ENCODE measurements at regions not wholly inside any gene's neighbourhood (a gene's known extent, or its start where the extent isn't known, plus 50 kb on each side); places are given as distances from the start of the nearest gene placed in this dataset.

GRCh38 chr5:143757116-143757515 is 54.8 kb upstream of the HMHB1 start:
- intact Hi-C loops (cut with DNase I, micrococcal nuclease): no loop called here
- Histone ChIP-seq H3K36me3 (ENCODE audit: low read depth) (no peaks in the 10 kb centered on the region), H3K9me3 (no peaks in the 10 kb centered on the region), H3K4me3 (no peak overlapping the region), H3K4me1 (ENCODE audit: low read depth) (no peaks in the 10 kb centered on the region)
- no peak for ATAC-seq
- TF ChIP-seq, protein P1, sequence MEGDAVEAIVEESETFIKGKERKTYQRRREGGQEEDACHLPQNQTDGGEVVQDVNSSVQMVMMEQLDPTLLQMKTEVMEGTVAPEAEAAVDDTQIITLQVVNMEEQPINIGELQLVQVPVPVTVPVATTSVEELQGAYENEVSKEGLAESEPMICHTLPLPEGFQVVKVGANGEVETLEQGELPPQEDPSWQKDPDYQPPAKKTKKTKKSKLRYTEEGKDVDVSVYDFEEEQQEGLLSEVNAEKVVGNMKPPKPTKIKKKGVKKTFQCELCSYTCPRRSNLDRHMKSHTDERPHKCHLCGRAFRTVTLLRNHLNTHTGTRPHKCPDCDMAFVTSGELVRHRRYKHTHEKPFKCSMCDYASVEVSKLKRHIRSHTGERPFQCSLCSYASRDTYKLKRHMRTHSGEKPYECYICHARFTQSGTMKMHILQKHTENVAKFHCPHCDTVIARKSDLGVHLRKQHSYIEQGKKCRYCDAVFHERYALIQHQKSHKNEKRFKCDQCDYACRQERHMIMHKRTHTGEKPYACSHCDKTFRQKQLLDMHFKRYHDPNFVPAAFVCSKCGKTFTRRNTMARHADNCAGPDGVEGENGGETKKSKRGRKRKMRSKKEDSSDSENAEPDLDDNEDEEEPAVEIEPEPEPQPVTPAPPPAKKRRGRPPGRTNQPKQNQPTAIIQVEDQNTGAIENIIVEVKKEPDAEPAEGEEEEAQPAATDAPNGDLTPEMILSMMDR (IDR thresholded peaks at IDR 0.05): no peak
- DNase-seq: no peak

DNA sequence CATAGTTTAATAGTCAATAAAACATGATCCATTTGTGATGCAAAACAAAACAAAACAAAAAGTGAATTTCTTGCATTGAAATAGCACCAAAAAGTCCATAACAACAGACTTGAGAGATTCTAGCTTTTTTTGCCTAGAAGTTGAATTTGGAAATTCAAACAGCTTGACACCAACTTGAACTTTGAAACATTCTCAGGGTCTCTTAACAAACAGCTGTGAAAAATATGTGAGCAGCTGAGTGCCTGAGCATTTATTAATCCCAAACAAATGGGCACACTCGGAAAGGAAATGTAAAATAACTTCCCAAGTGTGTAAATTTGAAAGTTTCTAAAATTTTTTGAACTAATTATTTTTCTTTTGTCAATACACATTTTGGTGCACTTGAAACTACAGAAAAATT is 56.0 kb upstream of the HMHB1 start:
- H3K36me3 ChIP-seq (ENCODE audit: low read depth): no peaks in the 10 kb centered on the region
- H3K9me3 ChIP-seq: no peaks in the 10 kb centered on the region
- H3K4me1 ChIP-seq (ENCODE audit: low read depth): no peaks in the 10 kb centered on the region
- no peak overlapping the region for H3K4me3 ChIP-seq
- ATAC-seq (no peak), DNase-seq (no peak)
- TF ChIP-seq, protein P1 (IDR thresholded peaks at IDR 0.05): no peak
- intact Hi-C loops (cut with DNase I, micrococcal nuclease): no loop called here

DNA sequence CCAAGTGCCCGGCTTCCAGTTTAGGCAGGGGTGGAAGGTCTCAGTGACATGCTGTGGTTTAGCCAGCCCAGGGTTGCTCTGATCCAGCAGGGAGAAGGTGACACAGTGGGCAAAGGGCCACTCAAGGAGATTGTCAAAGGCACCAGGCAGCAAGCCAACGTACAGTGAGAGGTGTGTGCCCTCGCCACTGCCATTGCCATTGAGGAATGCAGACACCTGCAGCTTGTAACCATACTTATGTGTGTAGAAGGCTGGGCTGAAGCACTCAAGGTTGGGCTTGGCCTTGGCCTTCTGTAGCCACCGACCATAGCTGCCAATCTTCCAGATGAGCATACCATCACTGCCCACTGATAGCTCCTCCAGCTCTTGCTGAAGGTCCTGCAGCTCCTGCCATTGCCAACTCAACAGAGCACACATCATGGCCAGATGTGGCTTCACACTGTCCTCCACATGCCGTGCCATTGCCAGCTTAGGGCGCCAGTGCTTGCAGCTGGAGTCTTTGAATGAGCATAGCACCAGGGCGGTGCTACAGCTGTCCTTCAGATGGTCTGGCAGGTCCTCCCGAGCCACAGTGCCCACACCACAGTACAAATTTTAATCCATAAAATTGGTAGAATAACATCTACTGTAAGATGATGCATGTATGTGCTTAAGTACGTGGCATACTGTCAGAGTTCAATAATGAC is 59.7 kb upstream of the HMHB1 start:
- no peak for ATAC-seq
- H3K36me3 ChIP-seq (ENCODE audit: low read depth): no peaks in the 10 kb centered on the region
- intact Hi-C loops (cut with DNase I, micrococcal nuclease): no loop called here

GRCh38 chr5:143751342-143751741 is 60.6 kb upstream of the HMHB1 start:
- DNase-seq (no peak), ATAC-seq (no peak)
- Histone ChIP-seq H3K4me3 (no peak overlapping the region), H3K4me1 (ENCODE audit: low read depth) (no peaks in the 10 kb centered on the region), H3K9me3 (no peaks in the 10 kb centered on the region), H3K36me3 (ENCODE audit: low read depth) (no peaks in the 10 kb centered on the region)
- TF ChIP-seq, protein P1 (IDR thresholded peaks at IDR 0.05): no peak
- intact Hi-C loops (cut with DNase I, micrococcal nuclease): no loop called here

More for the DNA sequence above, 59.7 kb upstream of the HMHB1 start:
- Histone ChIP-seq H3K9me3 (no peaks in the 10 kb centered on the region), H3K4me1 (ENCODE audit: low read depth) (no peaks in the 10 kb centered on the region), H3K4me3 (no peak overlapping the region)
- TF ChIP-seq, protein P1 (IDR thresholded peaks at IDR 0.05): no peak
- DNase-seq: no peak

DNA sequence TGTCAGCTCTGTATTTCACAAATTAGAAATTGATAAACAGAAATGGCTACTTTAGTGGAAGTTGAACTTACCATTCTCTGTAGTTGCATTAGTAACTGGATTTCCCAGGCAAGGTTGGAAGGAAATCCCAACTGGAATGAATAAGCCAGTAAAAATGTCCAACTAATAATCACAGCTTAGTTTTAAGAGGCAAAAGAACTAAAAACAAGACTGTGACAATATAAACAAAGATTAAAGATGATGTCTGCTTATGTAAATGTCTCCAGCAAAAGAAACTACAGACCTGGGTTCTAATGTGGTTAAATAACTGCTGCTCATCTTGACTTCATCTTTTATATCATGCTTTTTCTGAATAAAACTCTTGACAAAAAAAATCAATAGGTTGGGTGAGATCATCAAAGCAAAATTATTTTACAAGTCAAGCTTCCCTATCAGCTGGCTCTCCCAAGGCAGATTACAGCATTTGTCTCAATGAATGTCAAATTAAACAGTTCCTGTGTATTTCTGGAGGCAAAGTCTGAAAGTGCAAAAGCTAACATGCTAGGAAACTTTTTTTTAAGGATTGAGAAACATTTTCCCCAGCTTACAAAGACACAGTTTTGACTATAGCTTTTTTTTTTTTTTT is 62.3 kb upstream of the HMHB1 start:
- intact Hi-C loops (cut with DNase I, micrococcal nuclease): no loop called here
- ATAC-seq (no peak), DNase-seq (no peak)
- H3K4me3 ChIP-seq: no peak overlapping the region
- TF ChIP-seq, protein P1 (IDR thresholded peaks at IDR 0.05): no peak
- H3K4me1 ChIP-seq (ENCODE audit: low read depth): no peaks in the 10 kb centered on the region
- no peaks in the 10 kb centered on the region for H3K9me3 ChIP-seq
- no peaks in the 10 kb centered on the region for H3K36me3 ChIP-seq (ENCODE audit: low read depth)
